ENCODE measurements at regions not wholly inside any gene's neighbourhood (a gene's known extent, or its start where the extent isn't known, plus 50 kb on each side); places are given as distances from the start of the nearest gene placed in this dataset.

- DNase-seq = no peak
Observed at GRCh38 chr4:11495818-11496217, 67.1 kb upstream of the HS3ST1 start.

- no peak for DNase-seq
Observed at GRCh38 chr4:11495291-11495690, 66.6 kb upstream of the HS3ST1 start.

GRCh38 chr4:11494232-11494631 is 65.5 kb upstream of the HS3ST1 start:
- no peak for DNase-seq

- no peak for DNase-seq
Observed at GRCh38 chr4:11489453-11490083, 60.9 kb upstream of the HS3ST1 start.

- no peak for DNase-seq
Observed at GRCh38 chr4:11488657-11489452, 60.2 kb upstream of the HS3ST1 start.

GRCh38 chr4:11487868-11488544 is 59.3 kb upstream of the HS3ST1 start:
- DNase-seq = no peak

GRCh38 chr4:11487139-11487538 is 58.4 kb upstream of the HS3ST1 start:
- no peak for DNase-seq

- no peak for DNase-seq
Observed at GRCh38 chr4:11485926-11486325, 57.2 kb upstream of the HS3ST1 start.

- DNase-seq = no peak
Observed at GRCh38 chr4:11484531-11484930, 55.8 kb upstream of the HS3ST1 start.

- no peak for DNase-seq
Observed at GRCh38 chr4:11483046-11483445, 54.4 kb upstream of the HS3ST1 start.

- no peak for DNase-seq
Observed at GRCh38 chr4:11480683-11481082, 52.0 kb upstream of the HS3ST1 start.

Measured in NCI-H1105 treated with DMSO at 0.1 percent for 48 hours (cell line).